OCI-LY1 (cell line): ENCODE measurements at regions not wholly inside any gene's neighbourhood (a gene's known extent, or its start where the extent isn't known, plus 50 kb on each side); places are given as distances from the start of the nearest gene placed in this dataset.

Experiments
- CTCF ChIP-seq: fragments of 200-600 bp; sonication (generic), shearing (Covaris generic); IDR thresholded peaks from 2 replicates; pipeline ENCODE4 v1.5.1; 2017; ENCODE audit warnings: mild to moderate bottlenecking, antibody characterized with exemption, low read length, moderate library complexity, mixed read lengths
- EZH2 ChIP-seq: fragments of 200-600 bp; sonication (generic), shearing (Covaris generic); IDR thresholded peaks from 2 replicates; pipeline ENCODE4 v1.8.0; 2017; ENCODE audit warnings: borderline replicate concordance, mixed run types, mild to moderate bottlenecking, antibody characterized with exemption, low read length, moderate library complexity, mixed read lengths

GRCh38 chr3:177451864-177452830 lies 254.9 kb upstream of the TBL1XR1 start:
- TF ChIP-seq CTCF (no peak), EZH2 (no peak)
